ENCODE measurements at regions not wholly inside any gene's neighbourhood (a gene's known extent, or its start where the extent isn't known, plus 50 kb on each side); places are given as distances from the start of the nearest gene placed in this dataset.

DNA sequence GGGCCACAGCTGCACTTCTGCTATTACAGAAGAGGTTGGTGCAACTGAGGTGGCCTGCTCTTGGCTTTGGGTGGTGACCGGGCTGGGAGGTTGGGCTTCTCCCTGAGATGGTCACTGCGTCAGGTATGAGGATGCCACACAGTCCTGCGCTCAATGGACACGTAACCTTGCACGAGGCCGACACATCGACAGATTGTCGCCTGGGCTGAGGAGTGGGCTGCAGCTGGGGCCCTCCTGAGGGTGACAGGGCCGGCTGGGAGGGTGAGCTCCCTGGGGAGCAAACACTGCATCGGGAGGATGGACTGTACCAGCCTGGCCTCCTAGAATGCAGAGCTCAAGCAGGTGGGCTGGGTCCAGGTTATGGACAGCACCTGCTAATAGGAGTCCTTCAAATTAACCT lies 261.1 kb upstream of the ADAMTS16 start:
- TF ChIP-seq POLR2AphosphoS5 (IDR thresholded peaks at IDR 0.05; ENCODE audit: low read depth, low read length) (no peak), TAF1 (IDR thresholded peaks at IDR 0.05; ENCODE audit: borderline replicate concordance, insufficient read depth, low read length) (no peak)
- TF ChIP-seq, protein P1, sequence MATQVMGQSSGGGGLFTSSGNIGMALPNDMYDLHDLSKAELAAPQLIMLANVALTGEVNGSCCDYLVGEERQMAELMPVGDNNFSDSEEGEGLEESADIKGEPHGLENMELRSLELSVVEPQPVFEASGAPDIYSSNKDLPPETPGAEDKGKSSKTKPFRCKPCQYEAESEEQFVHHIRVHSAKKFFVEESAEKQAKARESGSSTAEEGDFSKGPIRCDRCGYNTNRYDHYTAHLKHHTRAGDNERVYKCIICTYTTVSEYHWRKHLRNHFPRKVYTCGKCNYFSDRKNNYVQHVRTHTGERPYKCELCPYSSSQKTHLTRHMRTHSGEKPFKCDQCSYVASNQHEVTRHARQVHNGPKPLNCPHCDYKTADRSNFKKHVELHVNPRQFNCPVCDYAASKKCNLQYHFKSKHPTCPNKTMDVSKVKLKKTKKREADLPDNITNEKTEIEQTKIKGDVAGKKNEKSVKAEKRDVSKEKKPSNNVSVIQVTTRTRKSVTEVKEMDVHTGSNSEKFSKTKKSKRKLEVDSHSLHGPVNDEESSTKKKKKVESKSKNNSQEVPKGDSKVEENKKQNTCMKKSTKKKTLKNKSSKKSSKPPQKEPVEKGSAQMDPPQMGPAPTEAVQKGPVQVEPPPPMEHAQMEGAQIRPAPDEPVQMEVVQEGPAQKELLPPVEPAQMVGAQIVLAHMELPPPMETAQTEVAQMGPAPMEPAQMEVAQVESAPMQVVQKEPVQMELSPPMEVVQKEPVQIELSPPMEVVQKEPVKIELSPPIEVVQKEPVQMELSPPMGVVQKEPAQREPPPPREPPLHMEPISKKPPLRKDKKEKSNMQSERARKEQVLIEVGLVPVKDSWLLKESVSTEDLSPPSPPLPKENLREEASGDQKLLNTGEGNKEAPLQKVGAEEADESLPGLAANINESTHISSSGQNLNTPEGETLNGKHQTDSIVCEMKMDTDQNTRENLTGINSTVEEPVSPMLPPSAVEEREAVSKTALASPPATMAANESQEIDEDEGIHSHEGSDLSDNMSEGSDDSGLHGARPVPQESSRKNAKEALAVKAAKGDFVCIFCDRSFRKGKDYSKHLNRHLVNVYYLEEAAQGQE (IDR thresholded peaks at IDR 0.05; ENCODE audit: insufficient read depth in 1 of 2, low read depth in 2 of 2, low read length in 2 of 2), result no peak

Data from PFSK-1 (cell line).